Left kidney (tissue), 1 donor: ENCODE measurements at regions not wholly inside any gene's neighbourhood (a gene's known extent, or its start where the extent isn't known, plus 50 kb on each side); places are given as distances from the start of the nearest gene placed in this dataset.

Experiments
- DNase-seq: peaks from one replicate; pipeline ENCODE4 v3.0.0-alpha.2; 2013

DNA sequence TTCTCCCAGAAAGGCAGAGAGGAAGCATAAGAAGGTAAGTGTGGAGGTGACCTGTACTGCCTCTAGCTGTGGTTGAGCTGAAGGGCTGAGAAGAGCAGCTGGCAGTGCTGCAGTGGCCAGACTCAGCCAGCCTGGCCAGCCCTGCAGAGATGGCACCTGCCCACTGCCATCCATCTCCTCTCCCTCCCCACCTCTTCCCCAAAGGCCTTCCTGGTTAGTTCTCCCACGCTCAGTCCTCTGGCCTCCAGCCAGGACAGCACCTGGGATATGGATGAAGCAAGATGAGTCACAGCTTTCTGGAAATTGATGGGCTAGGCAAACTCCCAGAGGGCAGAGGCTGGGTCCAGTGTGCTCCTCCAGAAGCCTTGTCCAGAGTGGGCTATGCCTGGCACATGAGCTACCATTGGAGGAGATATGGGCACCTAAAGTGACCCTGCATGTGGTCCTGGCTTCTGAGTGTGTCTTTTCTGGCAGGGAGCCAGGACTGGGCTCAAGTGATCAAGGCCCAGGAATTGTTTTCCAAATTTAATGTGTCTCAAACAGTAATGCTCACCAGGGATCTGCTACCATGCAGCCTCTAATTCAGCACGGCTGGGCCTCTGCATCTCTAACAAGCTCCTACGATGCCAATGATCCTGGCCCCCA lies 81.0 kb upstream of the CACUL1 start:
- DNase-seq, result no peak

GRCh38 chr10:118838364-118838763 lies 83.6 kb upstream of the CACUL1 start:
- DNase-seq, result no peak

GRCh38 chr10:118839348-118839747 lies 84.6 kb upstream of the CACUL1 start:
- DNase-seq, result no peak

GRCh38 chr10:118840071-118840775 lies 85.5 kb upstream of the CACUL1 start:
- no peak for DNase-seq

GRCh38 chr10:118840776-118841468 lies 86.2 kb upstream of the CACUL1 start:
- DNase-seq, result no peak

DNA sequence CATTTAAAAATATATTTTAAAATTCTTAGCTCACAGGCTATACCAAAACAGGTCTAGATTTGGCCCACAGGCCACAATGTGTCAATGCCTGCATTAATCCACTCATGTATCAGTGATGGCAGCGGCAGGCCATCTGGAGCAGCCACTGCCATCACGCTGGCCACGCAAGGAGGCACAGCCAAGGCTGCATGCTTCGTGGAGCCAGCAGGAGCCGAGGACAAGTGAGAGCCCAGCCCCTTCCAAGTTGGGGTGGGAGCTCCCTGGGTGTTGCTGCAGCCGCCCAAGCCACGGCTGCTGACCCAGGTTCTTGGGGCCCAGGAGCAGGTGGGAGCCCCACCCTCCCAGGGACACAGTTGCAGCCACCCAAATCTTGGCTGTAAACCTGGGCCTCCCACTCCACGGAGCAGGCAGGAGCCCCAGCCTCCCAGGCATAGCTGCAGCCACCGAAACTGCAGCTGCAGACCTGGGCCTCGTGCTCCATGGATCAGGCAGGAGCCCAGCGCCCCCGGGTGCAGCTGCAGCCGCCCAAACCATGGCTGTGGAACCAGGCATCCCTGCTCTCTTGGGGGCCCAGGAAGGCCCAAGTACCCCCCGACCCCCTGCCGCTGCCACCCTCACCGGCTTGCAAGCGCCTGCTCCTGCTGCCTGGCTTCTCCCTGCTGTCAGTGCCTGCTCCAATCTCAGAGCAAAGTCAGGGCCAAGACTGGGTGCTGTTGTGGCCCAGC lies 87.3 kb upstream of the CACUL1 start:
- DNase-seq, result no peak

- no peak for DNase-seq
Observed at GRCh38 chr10:118842843-118843624, 88.3 kb upstream of the CACUL1 start.

DNA sequence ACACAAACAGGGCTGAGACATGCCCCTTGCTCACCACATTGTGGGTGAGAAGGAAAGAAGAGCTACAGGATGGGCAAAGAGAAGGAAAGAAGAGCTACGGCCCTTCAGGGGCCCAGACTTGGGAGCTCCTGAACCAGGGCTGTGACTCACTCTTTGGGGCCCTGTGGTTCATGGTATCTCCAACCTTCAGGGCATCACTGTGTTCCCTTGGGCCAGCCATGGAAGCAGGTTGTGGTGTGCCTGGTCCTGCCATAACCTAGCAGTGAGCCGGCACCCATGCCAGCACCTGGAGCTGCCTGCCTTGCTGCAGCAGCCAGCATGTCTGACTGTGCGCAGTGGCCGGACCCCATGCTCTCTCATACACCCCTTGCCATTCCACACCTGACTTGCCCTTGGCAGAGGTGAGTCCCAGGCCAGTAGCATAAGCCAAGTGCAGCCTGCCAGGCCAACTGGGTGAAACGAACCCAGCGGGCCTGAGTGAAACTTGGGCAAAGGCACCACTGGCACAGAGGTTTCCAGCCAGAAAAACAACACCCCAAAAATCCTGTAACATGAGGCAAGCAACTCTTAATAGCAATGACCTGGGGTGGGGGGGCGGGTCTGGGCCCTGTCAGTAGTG lies 89.0 kb upstream of the CACUL1 start:
- no peak for DNase-seq

- DNase-seq, result peak; percentile 62
Observed at GRCh38 chr10:118844731-118845521, 90.2 kb upstream of the CACUL1 start.

DNA sequence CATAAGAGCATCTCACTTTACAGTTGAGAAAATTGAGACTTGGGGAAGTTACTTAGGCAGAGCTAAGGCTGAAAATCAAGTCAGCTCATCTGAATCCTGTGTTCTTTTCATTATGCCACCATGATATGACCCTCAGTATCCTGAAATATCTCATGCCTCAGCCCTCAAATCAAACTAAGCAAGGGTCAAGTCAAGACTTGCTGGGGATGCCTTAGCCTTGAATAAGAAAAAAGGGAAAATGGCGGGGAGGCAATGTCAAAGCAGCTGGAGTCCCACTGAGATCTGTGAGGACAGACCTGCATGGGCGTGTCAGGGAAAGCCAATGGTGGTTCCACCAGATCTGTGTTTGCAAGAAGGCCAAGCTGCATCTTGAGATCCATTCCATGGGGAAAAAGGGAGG lies 91.0 kb upstream of the CACUL1 start:
- no peak for DNase-seq

DNA sequence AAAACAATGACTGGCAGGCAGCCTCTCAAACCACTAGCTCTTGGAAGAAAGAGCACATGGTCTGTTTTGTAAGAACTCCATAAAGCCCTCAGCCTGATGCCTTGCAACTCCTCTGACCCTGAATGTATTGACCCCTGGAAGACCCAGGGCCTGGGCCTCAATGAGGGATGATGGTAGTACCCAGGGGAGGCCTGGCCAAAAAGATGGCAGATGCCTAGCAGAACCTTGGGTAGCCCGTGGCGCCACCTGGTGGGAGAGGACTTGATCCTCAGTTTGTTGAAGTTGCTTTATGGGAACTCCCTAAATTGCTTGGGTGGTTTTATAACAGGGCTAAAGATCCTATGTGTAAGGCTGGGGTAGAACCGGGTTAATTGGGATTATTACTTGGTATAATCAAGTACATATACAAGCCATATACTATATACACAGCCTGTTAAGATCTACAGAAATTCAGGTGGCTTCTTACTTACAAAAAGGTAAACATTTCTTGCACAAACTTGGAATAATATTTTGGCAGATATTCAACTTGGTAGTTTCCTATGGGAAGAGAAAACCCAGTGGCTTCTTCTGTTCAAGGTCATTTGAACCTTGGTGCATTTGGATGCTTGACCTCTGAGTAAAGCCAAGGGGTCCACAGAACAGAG lies 95.8 kb upstream of the CACUL1 start:
- DNase-seq, result no peak

DNA sequence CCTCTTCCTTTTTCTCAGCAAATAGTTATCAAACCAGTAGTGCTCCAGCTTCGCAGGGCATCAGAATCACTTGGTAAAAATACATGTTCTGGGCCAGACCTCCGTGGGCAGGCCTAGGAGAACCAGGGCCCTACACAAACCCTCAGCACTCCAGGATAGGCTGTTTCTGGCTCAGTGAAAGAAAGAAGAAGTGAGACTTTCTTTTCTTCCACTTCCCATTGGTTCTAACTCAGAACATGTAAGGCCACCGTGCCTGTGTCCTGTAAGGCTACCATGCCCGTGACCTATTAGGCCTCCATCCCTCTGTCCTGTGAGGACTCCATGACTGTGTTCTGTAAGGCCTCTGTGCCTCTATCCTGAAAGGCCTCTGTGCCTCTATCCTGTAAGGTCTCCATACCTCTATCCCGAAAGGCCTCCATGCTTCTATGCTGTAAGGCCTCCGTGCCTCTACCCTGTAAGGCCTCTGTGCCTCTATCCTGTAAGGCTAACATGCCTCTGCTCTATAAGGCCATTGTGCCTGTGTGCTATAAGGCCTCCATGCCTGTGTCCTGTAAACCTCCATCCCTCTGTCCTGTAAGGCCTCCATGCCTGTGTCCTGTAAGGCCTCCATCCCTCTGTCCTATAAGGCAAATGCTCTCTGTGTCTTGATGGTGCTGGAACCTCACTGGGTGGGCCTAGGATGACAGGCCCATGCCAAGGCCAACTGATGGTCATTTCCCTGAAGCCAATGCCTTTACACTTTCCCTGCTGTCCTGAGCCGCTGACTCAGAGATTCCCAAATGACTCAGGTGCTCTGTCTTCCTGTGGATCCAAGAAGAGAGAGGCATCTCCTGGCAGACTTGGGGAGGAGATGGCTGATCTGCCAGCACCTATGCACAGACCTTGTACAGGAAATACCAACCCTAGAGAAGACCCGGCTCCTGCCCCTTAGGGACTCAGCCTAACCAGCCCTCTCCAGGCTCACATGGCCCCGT lies 96.6 kb upstream of the CACUL1 start:
- no peak for DNase-seq

GRCh38 chr10:118853916-118854315 lies 99.1 kb upstream of the CACUL1 start:
- no peak for DNase-seq

DNA sequence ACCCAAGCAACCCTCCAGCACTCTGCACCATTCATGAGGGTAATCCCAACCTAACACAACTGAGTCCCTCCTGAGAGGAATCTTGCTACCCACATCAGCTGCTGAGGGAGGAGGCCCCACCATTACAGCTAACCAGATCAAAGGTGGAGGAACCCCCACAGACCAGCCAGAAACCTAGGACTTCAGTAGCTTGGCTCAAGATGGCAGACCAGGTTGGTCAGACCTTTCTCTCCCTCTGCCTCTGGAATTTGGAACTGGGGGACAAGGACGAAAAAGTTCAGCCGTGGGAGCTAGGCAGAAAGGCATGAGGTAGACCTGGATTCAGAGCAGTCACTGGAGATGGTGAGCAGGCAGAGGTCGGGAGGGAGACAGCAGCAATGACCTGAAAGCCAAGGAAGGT lies 101.3 kb upstream of the CACUL1 start:
- DNase-seq, result no peak

GRCh38 chr10:118865998-118866693 lies 111.4 kb upstream of the CACUL1 start:
- DNase-seq, result no peak

DNA sequence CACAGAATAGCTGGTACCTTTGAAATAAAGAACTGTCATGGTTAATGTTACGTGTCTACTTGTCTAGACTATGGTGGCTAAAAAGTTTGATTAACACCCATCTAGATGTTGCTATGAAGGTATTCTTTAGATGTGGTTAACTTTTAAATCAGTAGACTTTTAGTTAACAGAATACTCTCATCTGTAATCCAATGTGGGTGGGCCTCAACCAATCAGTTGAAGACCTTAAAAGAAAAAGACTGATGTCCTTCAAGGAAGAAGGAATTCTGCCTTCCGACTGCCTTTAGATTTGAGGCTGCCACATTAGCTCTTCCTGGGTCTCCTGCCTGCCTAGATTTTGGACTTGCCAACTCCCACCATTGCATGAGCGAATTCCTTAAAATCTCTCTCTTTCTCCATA lies 113.0 kb upstream of the CACUL1 start:
- no peak for DNase-seq

- no peak for DNase-seq
Observed at GRCh38 chr10:118868589-118868988, 113.8 kb upstream of the CACUL1 start.
